Right renal cortex interstitium (tissue), 3 donors: ENCODE measurements at regions not wholly inside any gene's neighbourhood (a gene's known extent, or its start where the extent isn't known, plus 50 kb on each side); places are given as distances from the start of the nearest gene placed in this dataset.
"Not testable (repeated sequence)": the region's sequence is repeated elsewhere in the genome, so short reads cannot be mapped to it uniquely, and the experiment has no call there.

ENCODE experiments used
- DNase-seq, 3 donors: peaks; one replicate each; pipeline ENCODE4 v3.0.0-alpha.2; 2013; ENCODE audit warnings: low read depth in 3 of 3, low spot score in 2 of 3

GRCh38 chr3:82208002-82208710 lies 446.7 kb upstream of the GBE1 start:
- no peak for DNase-seq

DNA sequence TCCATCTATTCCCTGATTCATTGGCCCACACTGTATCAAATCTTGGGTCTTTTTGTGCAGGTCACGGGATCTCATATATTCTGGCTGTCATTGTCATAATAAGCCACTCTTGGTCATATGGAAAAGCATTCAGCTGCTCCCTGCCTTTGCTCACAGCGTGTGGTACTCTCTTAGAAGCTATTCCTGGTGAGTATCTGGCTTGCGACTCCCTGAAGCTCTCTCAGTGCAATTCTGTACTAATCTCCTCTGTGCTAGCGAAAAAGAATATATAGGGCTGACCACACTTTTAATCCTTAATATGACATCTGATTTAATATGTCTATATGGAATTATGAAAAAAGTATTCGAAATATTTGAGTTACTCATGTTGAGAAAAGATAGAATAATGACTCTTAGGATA lies 440.8 kb upstream of the GBE1 start:
- no peak for DNase-seq

- DNase-seq, result no peak
Observed at GRCh38 chr3:82201316-82201715, 439.9 kb upstream of the GBE1 start.

DNA sequence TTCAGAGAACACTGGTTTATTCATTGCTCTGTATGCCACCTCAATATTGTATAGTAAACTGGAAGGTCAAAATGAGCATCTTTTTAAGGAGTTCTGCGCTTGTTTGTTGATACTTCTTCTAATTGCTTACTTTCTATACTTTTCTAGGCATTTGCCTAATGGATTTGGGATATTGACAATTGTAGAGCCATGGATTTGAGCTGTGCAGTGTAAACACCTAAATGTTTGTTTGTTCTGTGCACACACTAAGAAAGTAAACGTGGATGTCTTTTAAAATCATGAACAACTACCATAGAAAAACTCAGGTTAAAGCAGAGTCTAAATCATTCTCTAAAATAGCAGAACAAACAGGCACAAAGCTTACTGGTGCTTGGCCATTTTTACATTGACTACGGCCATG lies 436.6 kb upstream of the GBE1 start:
- DNase-seq, result no peak

- no peak for DNase-seq
Observed at GRCh38 chr3:82196645-82197044, 435.2 kb upstream of the GBE1 start.

DNA sequence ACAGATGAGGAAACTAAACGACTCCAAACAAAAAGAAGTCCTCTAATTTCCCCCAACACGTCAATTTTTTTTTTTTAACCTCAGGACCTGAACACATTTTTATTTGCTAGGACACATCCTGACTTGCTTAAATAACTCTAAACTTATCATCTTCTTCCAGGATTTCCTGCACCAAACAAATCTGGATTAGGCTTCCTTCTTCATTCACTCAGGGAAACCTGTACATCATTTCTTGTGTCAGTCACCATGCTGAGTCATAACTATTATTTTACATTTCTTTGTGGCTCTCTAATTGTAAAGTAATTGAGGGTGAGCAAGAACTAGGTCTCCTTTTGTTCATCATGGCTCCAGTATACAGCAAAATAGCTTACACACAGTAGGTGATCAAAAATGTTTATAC lies 433.4 kb upstream of the GBE1 start:
- no peak for DNase-seq

DNA sequence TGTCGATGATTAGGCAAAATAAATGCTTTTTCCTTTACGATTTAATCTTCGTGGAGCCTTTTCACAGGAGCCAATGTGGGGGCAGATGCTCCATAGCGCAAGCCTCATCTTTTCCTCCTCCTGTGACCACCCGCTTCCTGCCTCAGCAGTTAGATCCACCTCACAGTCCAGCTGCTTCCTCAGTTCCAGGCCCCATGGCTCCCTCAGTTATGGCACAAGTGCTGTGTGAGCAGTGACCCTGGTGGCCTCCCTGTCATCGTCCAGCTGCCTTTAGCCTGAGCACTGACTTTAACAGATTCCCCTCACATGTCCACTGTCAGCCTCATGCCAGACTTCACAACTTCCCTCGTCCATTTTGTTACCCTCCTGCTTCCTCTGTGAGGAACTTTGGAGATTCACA lies 424.6 kb upstream of the GBE1 start:
- DNase-seq, result no peak

DNA sequence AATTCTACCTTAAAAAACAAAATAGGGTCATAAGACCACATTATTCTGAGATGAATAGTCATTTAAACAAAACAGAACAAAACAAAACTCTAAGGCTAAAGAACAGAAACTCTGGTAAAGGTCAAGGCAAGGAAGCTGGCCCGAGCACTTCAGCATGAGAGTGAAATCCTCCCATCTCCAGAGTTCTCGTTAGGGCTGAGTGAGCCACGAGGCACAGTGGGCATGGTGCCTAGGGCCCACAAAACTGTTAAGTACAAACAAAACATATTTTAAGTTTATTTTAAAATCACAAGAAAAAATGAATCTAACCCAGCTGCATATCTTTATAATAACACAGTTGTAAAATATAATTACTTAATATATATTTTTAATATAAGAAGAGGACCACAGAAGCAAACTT lies 417.8 kb upstream of the GBE1 start:
- DNase-seq, result no peak

- no peak for DNase-seq
Observed at GRCh38 chr3:82178291-82178690, 416.8 kb upstream of the GBE1 start.

DNA sequence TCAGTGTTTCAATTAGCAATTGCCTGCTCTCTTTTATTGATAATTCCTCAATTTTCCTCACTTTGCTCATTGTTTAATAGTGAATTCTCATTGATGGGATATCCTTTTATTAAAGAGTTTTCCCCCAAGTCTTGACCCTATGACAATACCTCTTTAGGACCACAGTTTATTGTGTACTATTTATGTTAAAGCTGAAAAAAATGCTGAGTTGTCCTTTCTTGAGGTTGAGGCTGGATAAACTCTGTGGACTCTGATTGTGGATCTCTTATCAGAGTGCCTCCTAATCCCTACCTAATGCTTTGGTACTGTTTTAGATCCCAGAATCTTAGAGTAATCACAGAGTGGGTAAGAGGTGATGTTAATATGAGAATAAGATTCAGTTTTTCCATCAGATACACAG lies 416.3 kb upstream of the GBE1 start:
- no peak for DNase-seq

GRCh38 chr3:82165266-82165665 lies 403.8 kb upstream of the GBE1 start:
- no peak for DNase-seq

DNA sequence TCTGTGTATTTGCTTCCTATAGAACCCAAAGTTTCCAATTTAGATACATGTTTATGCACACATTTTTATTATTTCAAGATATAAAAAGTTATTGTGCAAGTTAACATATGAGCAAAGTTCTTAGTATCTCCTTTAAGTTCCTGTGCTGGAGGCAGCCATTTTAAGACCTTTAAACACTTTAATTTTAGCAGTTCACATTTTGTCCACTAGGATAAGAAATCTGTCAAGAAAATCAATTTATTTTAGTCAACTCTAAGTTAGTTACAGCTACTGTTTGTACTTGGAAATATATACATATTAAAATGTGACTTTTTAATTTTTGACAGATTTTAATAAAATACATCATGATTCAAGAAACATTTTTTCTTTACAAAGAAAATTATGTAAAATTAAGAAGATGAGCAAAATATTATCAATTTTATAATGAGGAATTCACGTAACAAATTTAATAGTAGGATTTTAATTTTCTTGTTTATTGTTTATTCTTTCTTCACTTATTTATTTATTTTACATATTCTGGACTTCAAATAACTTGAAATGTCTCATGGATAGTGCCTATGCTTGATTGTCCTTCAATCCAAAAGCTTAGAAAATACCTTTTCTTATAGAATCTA lies 402.6 kb upstream of the GBE1 start:
- DNase-seq, result no peak

DNA sequence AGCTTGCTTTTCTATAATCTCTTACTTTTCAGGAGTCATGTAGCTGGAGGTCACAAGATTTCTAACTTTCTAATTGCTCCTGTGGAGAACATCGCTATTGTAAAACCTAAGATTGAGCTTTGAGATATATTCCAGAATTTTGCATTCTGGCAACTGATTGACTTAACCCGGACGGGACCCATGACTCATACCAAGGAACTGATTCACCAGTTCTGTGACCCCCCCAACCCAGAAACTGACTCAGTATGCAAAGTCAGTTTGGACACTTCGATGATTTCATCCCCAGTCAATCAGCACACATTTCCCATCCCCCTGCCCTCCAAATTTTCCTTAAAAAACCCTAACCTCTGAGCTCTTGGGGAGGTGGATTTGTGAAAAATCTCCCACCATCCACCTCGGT lies 396.5 kb upstream of the GBE1 start:
- no peak for DNase-seq

DNA sequence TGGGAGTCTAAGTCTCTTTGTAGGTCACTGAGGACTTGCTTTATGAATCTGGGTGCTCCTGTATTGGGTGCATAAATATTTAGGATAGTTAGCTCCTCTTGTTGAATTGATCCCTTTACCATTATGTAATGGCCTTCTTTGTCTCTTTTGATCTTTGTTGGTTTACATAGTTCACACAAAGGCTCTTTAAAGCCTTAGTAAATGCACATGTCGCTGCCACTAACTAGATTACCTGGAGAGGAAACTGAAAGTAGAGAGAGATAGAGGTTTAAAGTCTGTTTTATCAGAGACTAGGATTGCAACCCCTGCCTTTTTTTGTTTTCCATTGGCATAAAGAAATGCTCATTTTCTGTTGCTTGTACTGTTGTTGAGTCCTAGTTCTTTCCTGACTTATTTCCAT lies 392.4 kb upstream of the GBE1 start:
- DNase-seq, result not testable (repeated sequence)

DNA sequence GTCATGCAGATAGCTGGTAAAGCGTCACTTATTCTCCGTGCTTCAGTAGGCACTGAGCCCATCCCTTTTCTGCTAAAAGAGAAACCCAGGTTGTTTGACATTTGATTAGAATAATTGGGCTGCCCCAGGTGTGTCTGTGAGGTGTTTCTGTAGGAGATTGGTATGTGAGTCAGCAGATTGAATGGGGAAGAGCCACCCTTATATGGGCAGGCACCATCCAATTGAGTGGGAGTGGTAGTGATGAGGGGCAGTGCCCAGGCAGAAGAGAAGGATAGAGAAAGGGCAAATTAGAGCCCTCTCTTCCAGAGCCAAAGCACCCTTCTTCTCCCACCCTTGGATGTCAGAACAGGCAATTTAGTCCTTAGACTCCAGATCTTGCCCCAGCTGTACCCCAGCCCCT lies 384.3 kb upstream of the GBE1 start:
- DNase-seq, result no peak

GRCh38 chr3:82144811-82145210 lies 383.4 kb upstream of the GBE1 start:
- no peak for DNase-seq

DNA sequence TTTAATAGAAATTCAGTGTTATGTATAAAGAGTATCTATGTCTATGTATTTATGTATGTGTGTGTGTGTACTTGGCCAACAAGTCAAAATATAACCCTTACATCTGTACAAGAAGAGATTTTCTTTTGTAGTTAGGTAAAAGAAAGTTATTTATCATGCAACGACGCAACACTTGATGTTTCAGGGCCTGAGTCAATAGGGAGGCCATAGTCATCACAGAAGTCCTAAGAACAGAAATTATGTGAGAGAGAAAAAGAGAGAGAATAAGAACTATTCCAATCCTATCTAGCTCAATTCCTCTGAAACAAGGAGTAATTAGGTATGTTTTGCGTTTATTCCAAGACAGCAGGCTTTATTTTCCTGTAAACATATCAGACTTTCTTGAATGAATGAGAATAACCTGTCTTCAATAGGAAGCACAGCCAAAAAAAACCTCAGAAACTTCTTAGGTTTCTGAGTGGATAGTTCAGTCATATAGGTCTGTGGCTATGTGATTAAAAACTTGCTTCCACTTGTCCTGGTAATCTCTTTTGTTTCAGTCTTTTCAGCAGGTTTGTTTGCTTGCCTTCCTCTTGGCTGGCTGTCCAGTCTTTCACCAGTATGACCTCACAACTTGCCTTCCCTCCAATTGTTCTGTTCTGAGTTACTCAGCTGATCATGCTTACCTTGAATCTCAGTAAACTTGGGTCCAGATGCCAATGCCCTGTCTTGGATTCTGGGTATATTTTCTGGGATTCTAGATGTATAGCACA lies 382.4 kb upstream of the GBE1 start:
- DNase-seq, result no peak

GRCh38 chr3:82141592-82141991 lies 380.1 kb upstream of the GBE1 start:
- DNase-seq, result no peak

- DNase-seq, result no peak
Observed at GRCh38 chr3:82137861-82138260, 376.4 kb upstream of the GBE1 start.

DNA sequence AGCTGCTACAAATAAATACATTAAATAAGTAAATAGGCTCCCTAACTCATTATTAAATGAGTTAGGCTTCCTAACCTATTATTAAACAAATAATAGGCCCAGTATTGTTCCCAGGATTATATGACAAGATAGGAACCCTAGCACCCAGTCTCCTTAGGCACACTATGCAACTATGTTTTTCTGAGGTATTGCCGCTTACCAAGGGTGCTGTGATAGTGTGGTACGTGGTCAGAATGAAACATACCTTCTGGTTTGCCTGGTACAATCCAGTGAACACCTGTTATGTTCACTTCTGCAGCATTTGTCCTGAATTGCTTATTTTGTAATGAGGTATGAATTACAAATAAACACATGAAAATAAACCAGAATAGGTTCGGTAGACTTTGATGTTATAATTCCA lies 375.6 kb upstream of the GBE1 start:
- no peak for DNase-seq

GRCh38 chr3:82133070-82133606 lies 371.7 kb upstream of the GBE1 start:
- DNase-seq, result peak in 2 of 3 donors; percentile 23 to 31
